HG02884 (cell line): ENCODE measurements at regions not wholly inside any gene's neighbourhood (a gene's known extent, or its start where the extent isn't known, plus 50 kb on each side); places are given as distances from the start of the nearest gene placed in this dataset.
"Not testable (repeated sequence)": the region's sequence is repeated elsewhere in the genome, so short reads cannot be mapped to it uniquely, and the experiment has no call there.

Experiments
- ATAC-seq: cut with Tn5 transposase; IDR thresholded peaks from one replicate; pipeline ENCODE4 v1.9.1; 2021; ENCODE audit warnings: mild to moderate bottlenecking, moderate library complexity; ENCODE audit not compliant: unreplicated experiment

GRCh38 chr1:55535724-55536544 lies 320.8 kb upstream of the USP24 start:
- ATAC-seq: no peak

- ATAC-seq: no peak
Measured at GRCh38 chr1:55534565-55535121, 319.5 kb upstream of the USP24 start.

- no peak for ATAC-seq
Measured at GRCh38 chr1:55531644-55532043, 316.5 kb upstream of the USP24 start.

GRCh38 chr1:55530749-55531478 lies 315.8 kb upstream of the USP24 start:
- no peak for ATAC-seq

GRCh38 chr1:55529017-55529416 lies 313.9 kb upstream of the USP24 start:
- ATAC-seq: no peak

- no peak for ATAC-seq
Measured at GRCh38 chr1:55527831-55528230, 312.7 kb upstream of the USP24 start.

- ATAC-seq: no peak
Measured at GRCh38 chr1:55526716-55527115, 311.6 kb upstream of the USP24 start.

- no peak for ATAC-seq
Measured at GRCh38 chr1:55524006-55524405, 308.8 kb upstream of the USP24 start.

- ATAC-seq: no peak
Measured at GRCh38 chr1:55522982-55523381, 307.8 kb upstream of the USP24 start.

GRCh38 chr1:55522353-55522903 lies 307.3 kb upstream of the USP24 start:
- ATAC-seq: no peak

- ATAC-seq: no peak
Measured at GRCh38 chr1:55520861-55521260, 305.7 kb upstream of the USP24 start.

GRCh38 chr1:55519937-55520683 lies 304.9 kb upstream of the USP24 start:
- ATAC-seq: no peak

- ATAC-seq: no peak
Measured at GRCh38 chr1:55519276-55519675, 304.1 kb upstream of the USP24 start.

GRCh38 chr1:55517036-55517435 lies 301.9 kb upstream of the USP24 start:
- no peak for ATAC-seq

GRCh38 chr1:55514571-55514970 lies 299.4 kb upstream of the USP24 start:
- not testable (repeated sequence) for ATAC-seq

GRCh38 chr1:55512466-55512865 lies 297.3 kb upstream of the USP24 start:
- no peak for ATAC-seq

GRCh38 chr1:55507578-55507931 lies 292.4 kb upstream of the USP24 start:
- no peak for ATAC-seq

- no peak for ATAC-seq
Measured at GRCh38 chr1:55506740-55507577, 291.8 kb upstream of the USP24 start.

GRCh38 chr1:55505326-55505725 lies 290.2 kb upstream of the USP24 start:
- ATAC-seq: no peak

- ATAC-seq: no peak
Measured at GRCh38 chr1:55504306-55504731, 289.2 kb upstream of the USP24 start.
